GM23338 (cell line): ENCODE measurements at regions not wholly inside any gene's neighbourhood (a gene's known extent, or its start where the extent isn't known, plus 50 kb on each side); places are given as distances from the start of the nearest gene placed in this dataset.

Experiments used
- CREB1 ChIP-seq: fragments of 250-450 bp; sonication (Bioruptor Pico); IDR thresholded peaks from 2 replicates; pipeline ENCODE4 v1.5.0; 2020; ENCODE audit warnings: low read depth, mild to moderate bottlenecking, moderate library complexity
- CTCF ChIP-seq, 2 experiments: fragments of 200-600 bp in 1 of 2; sonication (generic) in 1 of 2; conservative IDR thresholded peaks; 2 replicates each; pipeline versions ENCODE4 v1.5.1 to v1.6.1; 2016 to 2017; ENCODE audit warnings: antibody characterized with exemption in 2 of 2, low read depth in 2 of 2, mild to moderate bottlenecking in 2 of 2, moderate library complexity in 1 of 2
- EZH2 ChIP-seq: fragments of 200-600 bp; sonication (generic); IDR thresholded peaks from one replicate; pipeline ENCODE4 v1.8.0; 2017; ENCODE audit warnings: antibody characterized with exemption, mild to moderate bottlenecking, low read depth; ENCODE audit not compliant: unreplicated experiment
- POLR2AphosphoS5 ChIP-seq: IDR thresholded peaks from 2 replicates; pipeline ENCODE4 v1.6.1; 2016; ENCODE audit warnings: antibody characterized with exemption, low read depth

GRCh38 chr18:24799720-24800119 is 339.3 kb downstream of the HRH4 start:
- TF ChIP-seq CTCF (conservative IDR thresholded peaks at IDR 0.05; ENCODE audit: low read depth in 2 of 2) (no peak), POLR2AphosphoS5 (no peak), CREB1 (CRISPR knock-in tag) (no peak), EZH2 (no peak)
